Ramos (cell line): ENCODE measurements at regions not wholly inside any gene's neighbourhood (a gene's known extent, or its start where the extent isn't known, plus 50 kb on each side); places are given as distances from the start of the nearest gene placed in this dataset.

Source experiments
- in situ Hi-C: fragments of 300-500 bp; cut with MboI; formaldehyde crosslinking; loops from one replicate; pipeline ENCODE4 v1.14.3; 2022; ENCODE audit warnings: low sequenced_read_pairs; ENCODE audit not compliant: unreplicated experiment

GRCh38 chr14:99037777-99038430, 234.1 kb downstream of the BCL11B start:
- in situ Hi-C loops, result no loop called here

GRCh38 chr14:99038431-99038820, 233.6 kb downstream of the BCL11B start:
- in situ Hi-C loops, result no loop called here

- in situ Hi-C loops, result no loop called here
These were observed 232.5 kb downstream of the BCL11B start for GRCh38 chr14:99039331-99040041.

GRCh38 chr14:99040052-99040451, 231.9 kb downstream of the BCL11B start:
- in situ Hi-C loops, result no loop called here

- in situ Hi-C loops, result no loop called here
These were observed 231.3 kb downstream of the BCL11B start for GRCh38 chr14:99040711-99041110.

- in situ Hi-C loops, result no loop called here
These were observed 230.7 kb downstream of the BCL11B start for GRCh38 chr14:99041141-99041819.

- in situ Hi-C loops, result no loop called here
These were observed 230.2 kb downstream of the BCL11B start for GRCh38 chr14:99041820-99042174.

GRCh38 chr14:99042381-99043266, 229.4 kb downstream of the BCL11B start:
- in situ Hi-C loops, result no loop called here

- in situ Hi-C loops, result no loop called here
These were observed 228.8 kb downstream of the BCL11B start for GRCh38 chr14:99043267-99043615.

GRCh38 chr14:99043756-99044155, 228.2 kb downstream of the BCL11B start:
- in situ Hi-C loops, result no loop called here

- in situ Hi-C loops, result no loop called here
These were observed 224.5 kb downstream of the BCL11B start for GRCh38 chr14:99047441-99048031.

- in situ Hi-C loops, result no loop called here
These were observed 221.7 kb downstream of the BCL11B start for GRCh38 chr14:99050309-99050708.

- in situ Hi-C loops, result no loop called here
These were observed 219.5 kb downstream of the BCL11B start for GRCh38 chr14:99052467-99052866.

GRCh38 chr14:99055019-99055418, 217.0 kb downstream of the BCL11B start:
- in situ Hi-C loops, result no loop called here

- in situ Hi-C loops, result no loop called here
These were observed 216.2 kb downstream of the BCL11B start for GRCh38 chr14:99055816-99056215.

GRCh38 chr14:99057576-99058083, 214.4 kb downstream of the BCL11B start:
- in situ Hi-C loops, result no loop called here

- in situ Hi-C loops, result no loop called here
These were observed 213.5 kb downstream of the BCL11B start for GRCh38 chr14:99058542-99058941.

GRCh38 chr14:99062216-99062615, 209.8 kb downstream of the BCL11B start:
- in situ Hi-C loops, result no loop called here

GRCh38 chr14:99062772-99063418, 209.1 kb downstream of the BCL11B start:
- in situ Hi-C loops, result no loop called here
